ENCODE measurements at regions not wholly inside any gene's neighbourhood (a gene's known extent, or its start where the extent isn't known, plus 50 kb on each side); places are given as distances from the start of the nearest gene placed in this dataset.

DNA sequence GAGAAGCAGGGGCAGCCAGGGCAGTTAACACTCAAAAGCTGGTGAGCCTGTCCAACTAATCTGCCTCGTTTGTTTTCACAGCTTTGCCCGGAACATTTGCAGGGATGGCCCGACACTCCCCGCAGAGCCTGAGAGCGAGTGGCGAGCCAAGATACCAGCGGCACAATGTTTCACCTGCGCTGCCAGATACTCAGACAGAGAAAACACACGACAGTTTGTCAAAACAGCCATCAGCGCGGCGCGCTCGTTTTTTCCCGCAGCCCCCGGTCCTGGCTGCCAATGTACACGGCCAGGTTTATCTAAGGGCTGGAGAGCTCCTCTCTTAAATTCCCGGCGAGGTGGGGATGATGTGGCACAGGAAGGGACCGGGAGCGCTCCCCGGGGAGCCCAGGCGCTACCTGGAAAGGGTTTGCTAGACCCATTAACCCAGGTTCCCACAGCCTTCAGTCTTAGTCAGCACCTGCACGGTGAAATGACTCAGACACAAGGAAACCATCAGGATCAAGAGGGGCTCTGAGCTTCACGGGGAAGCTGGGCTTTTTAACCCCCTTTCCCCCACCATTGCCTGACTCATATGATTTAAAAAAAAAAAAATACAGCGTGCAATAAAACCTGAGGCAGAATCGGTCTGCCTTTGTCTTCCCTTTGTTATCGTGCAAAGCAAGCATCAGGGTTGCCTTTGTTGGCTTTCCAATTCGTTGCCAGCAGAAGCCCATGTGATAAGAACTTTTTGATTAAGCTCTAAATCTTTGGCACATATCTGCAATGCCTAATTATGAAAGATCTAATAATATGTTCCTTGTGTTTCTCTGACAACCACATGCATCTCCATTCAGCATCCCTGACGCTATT, 186.2 kb downstream of the EFNB2 start:
- DNase-seq: peak in 3 of 14 donors; percentile 19 to 69 (median 28)

DNA sequence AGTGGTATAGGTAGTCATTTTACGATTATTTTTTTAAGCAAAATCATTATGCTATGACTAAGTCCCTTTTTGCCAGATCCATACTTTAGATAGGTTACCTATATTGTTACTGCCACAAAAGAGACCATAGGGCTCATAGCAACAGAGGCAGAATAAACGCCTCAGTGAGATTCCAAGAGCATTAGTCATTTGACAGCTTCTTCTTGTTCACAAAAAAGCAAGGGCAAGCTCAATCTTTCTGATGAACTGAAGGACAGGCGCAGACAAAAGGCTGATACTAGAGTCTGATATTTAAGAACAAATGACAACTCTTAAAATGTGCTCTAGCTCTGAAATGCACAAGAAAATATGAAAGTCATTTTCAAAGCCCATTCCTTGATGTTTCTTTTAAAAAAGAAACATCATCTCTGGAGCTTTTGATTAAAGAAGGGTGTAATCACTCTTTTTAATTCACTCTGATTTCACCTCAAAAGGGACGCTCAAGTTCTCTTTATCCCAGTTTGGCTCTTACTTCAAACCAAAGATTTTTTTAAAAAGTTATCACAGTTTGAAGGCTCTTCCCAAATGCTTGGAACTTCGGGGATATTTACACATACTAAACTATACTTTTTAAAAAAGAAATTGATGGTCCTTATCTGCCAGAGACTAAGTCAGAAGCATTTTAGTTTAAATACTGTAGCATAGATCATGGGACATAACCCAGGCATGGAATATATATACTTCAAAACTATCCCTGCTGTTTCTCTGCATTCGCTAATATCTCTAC, 187.2 kb downstream of the EFNB2 start:
- DNase-seq: no peak

DNA sequence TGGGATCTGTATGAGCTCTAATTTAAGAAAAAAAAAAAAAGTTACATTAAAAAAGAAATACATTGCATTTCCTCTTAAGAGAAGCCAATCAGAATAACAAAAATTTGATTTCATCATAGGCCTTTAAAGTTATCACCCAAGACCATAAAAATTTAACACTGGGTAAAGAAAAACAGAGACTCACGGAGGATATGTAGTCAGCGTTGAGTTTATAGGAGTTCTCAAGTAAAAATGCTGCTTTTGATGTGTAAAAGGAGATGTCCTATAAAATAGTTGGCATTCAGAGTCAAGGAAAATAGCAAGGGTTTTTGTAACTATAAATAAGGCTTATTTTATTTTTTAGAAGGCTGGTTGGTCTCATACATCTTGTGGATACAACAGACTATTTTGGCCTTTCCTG, 191.1 kb downstream of the EFNB2 start:
- no peak for DNase-seq

DNA sequence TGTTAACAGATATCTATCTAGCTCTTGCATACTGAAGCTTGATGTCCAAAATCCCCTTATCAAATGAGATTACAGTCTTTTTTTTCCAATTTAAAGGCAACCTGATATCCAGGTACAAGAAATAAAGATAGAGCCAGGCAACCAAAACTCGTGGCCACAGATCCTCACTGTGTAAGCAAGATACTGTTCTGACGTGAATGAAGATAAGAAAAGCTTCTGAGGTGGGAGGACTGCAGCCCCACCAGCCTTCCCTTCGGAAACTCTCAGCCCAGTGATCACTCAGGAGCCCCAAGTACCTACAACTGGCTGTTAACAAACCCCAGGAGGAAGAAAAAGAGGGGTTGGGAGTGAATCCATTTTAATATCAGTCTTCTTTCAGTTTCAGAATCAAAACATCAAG, 191.6 kb downstream of the EFNB2 start:
- DNase-seq: no peak

DNA sequence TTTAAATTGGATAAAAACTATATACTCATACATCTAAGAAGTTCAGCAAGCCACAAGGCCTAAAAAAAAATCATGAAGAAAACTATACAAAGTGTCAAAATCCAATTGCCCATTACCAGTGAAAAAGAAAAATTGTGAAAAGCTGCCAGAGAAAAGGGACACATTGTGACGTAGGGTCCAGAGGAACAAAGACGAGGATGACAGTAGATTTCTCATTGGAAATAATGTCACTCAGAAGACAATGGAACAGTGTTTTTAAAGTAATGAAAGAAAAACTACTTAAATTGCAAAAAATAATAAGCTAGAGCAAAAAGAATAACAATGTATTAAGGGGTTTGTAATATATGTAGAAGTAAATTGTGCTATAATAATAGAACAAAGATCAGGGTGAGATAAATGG, 195.2 kb downstream of the EFNB2 start:
- DNase-seq: no peak

DNA sequence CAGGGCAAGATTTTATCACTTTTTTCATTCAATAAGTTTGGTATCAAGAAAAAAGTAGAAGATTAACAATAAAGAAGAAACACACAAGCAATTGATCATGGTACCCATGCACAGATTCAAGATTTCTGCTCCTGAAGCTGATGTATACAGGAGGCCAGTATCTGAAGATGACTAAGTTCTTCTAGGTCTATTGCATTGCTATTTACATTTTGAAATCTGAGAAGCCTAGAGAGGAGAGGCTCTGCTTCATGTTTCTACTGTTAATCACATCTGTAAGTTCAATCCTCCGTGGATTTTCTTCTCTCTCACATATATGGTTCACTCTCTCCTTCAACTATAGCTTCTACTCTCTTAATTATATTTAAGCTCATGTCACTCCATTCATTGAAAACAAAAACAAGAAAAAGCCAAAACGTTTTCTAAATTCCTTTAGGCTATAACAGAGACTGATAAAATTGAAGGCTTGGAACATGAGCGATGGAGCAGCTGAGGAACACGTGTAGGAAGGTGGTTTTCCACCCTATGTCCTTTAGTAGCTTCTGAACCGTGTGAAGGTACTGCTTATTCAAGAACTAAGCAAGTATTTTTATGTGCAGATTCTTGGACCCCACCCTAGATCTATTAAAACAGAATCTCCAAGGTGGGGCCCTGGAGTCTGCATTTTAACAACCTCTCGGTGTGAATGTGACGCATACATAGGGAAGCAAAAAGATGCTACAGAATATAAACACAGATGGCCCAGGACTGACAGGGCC, 198.2 kb downstream of the EFNB2 start:
- no peak for DNase-seq

DNA sequence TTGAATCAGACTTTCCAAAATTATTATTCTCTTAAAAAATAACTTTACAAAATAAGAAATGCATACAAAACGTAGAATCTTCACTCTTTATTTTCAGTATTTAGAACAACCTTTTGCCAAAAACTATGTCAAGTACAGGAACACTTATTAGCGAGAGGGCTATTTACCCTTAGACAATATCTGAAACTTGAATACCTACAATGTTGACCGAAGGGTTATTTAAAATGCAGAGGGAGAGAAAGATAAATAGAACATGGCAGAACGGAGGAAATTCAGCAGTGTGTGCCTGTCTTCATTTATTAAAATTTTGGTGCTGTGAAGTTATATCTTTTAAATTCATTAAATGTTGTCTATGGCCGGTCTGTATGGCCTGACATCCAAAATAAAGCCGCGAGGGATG, 198.8 kb downstream of the EFNB2 start:
- DNase-seq: no peak

DNA sequence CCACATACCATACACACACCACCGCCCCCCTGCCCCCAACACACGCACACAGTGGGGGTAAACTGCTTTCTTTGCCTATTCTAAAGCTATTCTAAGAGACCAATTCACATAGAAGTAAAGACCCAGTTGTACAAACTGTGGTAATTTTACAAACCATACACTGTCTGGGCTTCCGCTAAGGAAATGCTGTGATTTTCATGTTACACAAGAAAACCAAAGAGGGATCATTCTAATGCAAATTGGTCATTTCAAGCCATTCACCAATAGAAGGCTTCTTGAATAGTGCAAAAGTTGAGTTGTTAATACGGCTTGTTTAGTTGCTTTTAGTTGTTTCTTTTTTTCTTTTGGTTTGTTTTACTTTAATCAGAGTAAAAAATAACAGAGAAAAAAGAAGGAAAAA, 202.8 kb downstream of the EFNB2 start:
- no peak for DNase-seq

DNA sequence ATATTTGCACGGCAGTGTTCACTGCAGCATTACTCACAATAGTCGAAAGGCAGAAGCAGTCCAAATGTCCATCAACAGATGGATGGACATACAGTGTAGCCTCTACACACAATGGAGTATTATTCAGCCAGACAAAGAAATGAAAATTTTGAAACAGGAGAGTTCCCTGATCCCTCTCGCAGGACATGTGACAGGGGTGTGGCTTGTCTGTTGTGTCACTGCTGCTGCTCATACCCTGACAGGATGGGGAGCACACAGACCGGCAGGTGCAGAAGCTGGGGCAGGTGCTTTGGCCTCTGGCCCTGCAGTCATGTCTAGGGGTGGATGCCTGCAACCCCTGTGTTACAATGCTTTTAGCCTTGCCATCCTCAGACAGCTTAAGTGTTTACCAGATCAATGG, 204.3 kb downstream of the EFNB2 start:
- peak in 1 of 14 donors; percentile 1 for DNase-seq

DNA sequence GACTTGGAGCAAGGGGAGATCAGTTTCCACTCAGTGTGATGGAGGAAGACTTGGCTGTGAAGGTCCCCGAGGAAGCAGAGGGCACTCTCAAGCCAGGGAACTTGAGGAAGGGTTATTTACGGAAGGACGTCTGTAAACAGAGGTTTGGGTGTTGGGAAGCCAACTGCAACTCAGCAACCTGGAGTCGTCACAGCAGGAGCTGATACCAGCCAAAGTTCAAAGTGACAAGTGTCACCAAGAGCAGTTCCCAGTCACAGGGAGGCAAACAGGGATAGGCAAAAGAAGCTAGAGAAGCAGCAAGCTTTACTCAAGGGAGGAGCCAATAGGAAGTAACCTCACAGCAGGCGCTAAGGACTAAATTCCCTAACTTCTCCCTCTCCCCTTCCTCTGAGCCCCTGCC, 205.5 kb downstream of the EFNB2 start:
- no peak for DNase-seq

DNA sequence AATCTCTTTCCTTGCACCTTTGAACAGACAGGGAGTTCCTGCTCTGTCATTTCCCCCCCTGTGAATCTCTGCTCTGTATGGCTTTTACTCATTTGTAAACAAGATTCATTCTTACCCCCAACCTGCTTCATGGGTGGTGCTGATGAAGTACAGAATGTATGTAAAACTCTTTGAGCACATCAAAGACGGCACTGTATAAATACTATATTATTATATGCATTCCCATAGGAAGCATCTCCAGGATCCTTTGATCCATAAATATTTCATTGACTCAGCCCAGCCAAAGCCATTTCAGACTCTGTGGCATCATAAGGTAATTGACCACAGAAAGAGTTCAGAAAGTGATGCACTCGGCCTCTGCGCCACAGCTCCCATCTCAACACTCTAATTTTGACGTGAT, 208.7 kb downstream of the EFNB2 start:
- DNase-seq: no peak

DNA sequence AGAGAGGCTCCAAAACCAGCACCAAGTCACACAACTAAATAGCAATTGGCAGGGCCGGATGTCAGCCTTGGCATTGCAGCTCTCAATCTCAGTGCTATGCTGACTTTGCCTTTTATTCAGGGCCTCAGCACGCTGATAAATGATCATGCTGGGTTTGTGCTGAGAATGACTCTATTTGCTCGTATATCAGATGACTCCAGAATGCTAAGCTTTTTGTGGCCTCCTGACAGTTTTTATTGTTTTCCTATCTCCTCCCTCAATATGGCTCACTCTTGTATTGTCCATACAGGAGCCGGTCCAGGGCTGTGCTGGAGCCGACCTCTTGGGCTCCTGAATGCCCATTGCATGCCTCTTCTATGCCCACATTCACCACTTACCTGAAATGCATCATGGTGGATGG, 211.0 kb downstream of the EFNB2 start:
- DNase-seq: no peak

DNA sequence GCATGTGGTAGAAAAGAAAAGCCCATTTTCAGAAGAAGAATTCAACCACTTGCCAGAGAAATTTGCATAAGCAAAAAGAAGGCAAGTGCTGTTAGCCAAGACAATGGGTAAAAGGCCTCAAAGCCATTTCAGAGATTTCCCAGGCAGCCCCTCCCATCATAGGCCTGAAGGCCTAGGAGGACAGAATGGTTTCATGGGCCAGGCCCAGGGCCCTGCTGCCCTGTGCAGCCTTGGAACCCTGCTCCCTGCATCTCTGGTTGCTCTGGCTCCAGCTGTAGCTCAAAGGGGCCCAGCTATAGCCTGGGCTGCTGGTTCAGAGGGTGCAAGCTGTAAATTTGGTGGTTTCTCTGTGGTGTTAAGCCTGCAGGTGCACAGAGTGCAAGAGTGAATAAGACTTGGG, 212.8 kb downstream of the EFNB2 start:
- no peak for DNase-seq

DNA sequence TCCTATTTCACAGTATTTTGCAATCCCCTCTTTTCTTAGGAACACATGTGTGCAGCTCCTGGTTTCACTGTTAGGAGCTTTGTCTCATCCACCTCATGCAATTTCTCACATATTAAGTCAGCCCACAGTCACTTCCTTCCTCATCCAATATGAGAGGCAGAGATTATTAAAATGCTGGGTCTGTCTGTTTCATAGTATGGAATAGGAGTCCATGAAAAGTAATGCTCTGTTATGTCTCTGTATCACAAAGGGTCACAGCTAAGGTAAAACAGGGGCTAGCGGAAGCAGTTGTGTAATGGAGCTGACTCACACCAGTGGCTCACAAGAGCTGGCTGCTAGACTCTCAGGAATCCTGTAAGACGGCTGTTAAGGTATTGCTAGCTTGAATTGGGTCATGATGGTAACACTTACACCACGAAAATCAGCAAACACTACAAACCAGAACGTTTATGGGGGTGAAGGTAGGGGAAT, 216.5 kb downstream of the EFNB2 start:
- no peak for DNase-seq

DNA sequence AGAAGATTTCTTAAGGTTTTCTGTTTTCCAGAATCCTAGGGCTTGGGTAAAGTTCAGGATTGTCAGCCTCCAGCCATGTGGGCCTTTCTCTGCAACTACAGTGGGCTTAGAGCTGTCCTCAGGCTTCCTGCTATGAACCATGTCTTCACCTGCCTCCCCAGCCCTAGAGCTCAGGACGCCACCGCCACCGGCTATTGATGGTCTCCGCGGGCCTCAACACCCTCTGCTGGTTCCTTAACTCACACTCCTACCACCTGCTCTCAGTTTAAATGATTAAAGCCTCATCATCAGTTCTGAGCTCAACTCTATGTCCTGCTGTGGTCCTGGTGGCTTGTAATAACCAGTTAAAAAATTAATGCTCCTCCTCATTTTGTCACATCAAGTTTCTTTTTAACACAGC, 221.0 kb downstream of the EFNB2 start:
- DNase-seq: no peak

DNA sequence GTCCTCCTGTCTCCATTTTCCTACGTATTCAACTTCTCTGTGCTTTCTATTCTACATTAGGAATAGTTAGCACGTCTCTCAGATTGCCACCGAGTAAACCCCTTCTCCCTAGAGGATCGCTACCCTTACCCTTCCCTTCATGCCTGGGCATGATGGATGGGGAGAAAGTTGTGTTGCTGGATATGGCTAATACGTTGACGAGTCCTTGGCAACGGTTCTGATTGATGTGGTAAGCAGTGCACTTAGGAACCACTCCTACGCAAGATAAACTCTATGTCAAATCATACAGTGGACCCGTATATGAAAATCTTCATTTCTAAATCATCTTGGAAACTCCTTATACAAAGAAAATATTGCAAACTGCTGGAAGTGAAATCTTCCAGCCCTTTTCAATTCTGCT, 224.5 kb downstream of the EFNB2 start:
- no peak for DNase-seq

DNA sequence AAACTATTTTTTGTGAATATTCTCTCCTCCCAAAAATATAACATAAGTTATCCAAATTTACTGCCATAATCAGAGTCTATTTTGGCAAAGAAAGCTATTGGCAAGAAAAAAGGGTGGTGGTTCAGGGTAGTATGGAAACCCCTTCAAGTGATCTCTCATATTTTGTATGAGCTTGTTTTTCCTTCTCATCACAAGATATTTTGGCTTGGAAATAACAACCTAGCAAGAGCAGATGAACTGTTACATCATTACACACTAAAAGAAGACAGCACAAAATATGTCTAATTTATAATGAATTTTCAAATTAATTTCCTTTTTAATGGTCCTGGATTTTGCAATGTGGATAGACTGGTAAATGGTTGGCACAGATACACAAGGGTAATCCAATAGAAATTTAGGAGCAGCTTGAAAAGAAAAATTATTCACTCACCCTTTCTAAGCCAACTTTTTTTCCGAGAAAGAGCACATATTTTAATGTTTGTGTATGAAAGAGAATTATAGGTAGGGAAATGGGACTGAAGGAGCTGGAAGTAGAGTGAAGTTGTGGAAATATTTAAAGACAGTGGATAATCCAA, 225.1 kb downstream of the EFNB2 start:
- DNase-seq: no peak

DNA sequence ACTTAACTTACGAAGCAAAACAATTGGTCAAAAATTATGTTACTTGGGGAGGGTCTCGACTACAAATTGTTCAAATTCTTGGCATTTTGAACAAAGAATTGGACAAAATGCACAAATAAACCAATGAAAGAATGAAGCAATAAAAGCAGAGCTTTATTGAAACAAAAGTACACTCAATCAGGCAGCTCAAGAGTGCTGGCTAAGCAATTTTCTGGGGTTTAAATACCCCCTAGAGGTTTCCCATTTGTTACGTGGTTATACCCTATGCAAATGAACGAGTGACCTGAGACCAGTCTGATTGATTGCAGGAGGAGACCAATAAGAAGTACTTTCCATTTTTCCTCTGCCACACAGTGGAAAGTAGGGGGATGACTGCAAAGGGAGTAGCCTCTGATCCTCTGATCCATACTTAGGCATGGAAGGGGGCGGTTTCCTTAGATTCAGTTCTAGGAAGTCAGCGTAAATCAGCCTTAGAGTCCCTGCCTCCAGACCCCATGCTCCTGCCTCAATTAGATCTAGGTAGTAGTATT, 228.6 kb downstream of the EFNB2 start:
- DNase-seq: no peak

DNA sequence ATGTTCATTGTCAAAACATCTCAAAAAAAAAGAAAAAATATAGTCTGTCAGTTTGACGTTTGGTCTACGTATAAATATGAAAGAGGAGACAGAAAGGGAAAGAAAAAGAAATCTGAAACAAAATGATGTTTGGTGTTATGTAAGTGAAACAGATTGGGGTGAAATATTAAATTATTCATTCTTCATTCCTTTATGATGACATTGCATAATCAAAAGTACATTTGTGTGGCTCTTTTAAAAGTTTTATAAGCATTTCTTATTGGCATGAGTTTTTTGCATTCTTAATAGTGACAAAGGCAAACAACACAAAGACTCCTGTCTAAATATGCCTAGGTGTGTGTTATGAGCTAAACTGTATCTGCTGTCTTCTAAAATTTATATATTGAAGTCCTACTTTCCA, 232.6 kb downstream of the EFNB2 start:
- no peak for DNase-seq

DNA sequence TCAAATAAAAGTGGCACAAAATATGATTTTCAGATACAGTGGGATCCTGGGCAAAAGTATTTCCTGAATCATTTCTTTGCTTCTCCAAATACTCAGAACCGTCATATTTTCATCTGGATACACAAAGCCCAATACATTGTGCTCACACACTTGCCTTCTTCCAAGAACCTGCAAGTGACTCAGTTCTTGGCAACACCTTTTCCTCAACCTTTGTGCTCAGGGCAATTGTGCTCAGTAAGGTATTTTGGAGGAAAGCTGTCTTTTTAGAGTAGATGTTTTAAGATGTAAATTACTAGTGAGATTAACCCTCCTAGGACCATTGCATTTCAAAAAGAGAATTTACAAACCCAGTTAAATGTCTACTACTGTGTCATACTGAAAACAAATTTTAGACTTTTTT, 233.5 kb downstream of the EFNB2 start:
- no peak for DNase-seq

DNA sequence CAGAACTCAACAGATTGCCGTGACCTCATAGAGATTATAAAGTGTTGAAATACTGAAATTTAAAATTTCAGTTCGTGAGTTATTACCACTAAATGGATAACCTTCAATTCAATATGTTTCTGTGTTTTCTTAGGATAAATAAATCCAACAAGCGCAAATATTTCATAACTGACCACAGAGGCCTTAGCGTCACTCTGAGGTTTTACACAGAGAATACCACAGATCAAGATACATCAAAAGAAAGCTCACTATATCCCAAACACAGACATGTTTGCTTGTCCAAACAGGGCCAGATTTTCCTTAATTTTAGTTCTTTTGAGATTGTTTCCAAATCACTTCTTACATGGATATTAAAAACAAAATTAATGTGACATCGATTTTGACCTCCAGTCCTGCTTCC, 235.8 kb downstream of the EFNB2 start:
- DNase-seq: no peak

DNA sequence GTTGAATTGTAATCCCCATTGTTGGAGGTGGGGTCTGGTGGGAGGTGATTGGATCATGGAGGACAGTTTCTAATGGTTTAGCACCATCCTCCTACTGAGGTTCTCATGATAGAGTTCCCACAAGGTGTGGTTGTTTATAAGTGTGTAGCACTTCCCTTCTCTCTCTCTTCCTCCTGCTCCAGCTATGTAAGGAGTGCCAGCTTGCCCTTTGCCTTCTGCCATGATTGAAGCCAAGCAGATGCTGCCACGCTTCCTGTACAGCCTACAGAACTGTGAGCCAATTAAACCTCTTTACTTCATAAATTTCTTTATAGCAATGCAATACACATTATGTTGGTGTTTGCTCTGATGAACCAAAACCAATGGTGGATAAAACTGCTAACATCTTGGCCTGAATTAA, 238.2 kb downstream of the EFNB2 start:
- DNase-seq: no peak

DNA sequence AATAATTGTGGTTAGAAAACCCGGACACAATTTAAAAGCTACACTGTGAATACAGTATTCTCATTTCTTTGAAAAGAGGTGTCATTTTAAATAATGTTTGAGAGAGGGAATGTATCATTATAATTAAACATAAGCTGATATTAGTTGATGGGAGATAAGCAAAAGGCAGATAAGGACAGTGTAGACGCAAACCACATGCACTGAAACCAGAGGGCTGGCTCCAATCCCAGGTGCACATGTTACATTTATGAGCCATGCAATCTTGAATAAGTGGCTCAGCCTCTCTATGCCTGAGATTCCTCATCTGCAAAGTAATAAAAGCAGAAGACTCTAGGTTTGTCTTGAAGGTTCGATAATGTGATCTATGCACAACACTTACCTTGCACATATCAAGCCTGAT, 238.7 kb downstream of the EFNB2 start:
- no peak for DNase-seq
